GM12878 (cell line): ENCODE measurements at regions not wholly inside any gene's neighbourhood (a gene's known extent, or its start where the extent isn't known, plus 50 kb on each side); places are given as distances from the start of the nearest gene placed in this dataset.

Source experiments
- FOXK2 ChIP-seq: fragments of 450-650 bp; IDR thresholded peaks from 2 replicates; pipeline ENCODE4 v1.6.1; 2017; ENCODE audit warnings: mild to moderate bottlenecking, moderate library complexity
- MYC ChIP-seq: IDR thresholded peaks from 2 replicates; pipeline ENCODE4 v1.6.1; 2011; ENCODE audit warnings: mild to moderate bottlenecking, low read length, moderate library complexity, inconsistent platforms; ENCODE audit not compliant: insufficient read depth, insufficient replicate concordance, insufficient read length, severe bottlenecking
- ZNF274 ChIP-seq: IDR thresholded peaks from one replicate; pipeline ENCODE4 v1.8.0; 2011; ENCODE audit not compliant: insufficient read length, insufficient read depth

DNA sequence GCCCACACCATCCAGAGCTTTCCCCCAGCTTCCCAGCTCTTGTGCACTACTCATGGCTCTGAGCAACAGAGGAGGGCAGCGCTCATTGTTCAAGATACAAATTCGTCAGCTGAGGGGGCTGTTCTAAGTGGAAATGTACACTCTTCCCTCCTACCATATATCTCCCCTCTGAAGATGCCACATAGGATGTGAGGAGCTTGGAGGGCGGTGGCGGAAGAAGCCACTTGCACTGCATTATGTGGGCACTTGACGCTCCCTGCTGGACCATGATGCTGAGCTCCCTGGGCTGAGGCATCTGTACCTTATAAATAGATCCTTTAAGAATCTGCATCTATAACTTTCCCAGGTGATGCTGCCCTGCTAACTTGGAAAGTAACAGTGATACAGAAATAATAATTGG is 477.6 kb upstream of the DEPDC1 start:
- no peak for TF ChIP-seq FOXK2
- TF ChIP-seq MYC = no peak
- TF ChIP-seq ZNF274 = no peak
